ENCODE measurements at regions not wholly inside any gene's neighbourhood (a gene's known extent, or its start where the extent isn't known, plus 50 kb on each side); places are given as distances from the start of the nearest gene placed in this dataset.

DNA sequence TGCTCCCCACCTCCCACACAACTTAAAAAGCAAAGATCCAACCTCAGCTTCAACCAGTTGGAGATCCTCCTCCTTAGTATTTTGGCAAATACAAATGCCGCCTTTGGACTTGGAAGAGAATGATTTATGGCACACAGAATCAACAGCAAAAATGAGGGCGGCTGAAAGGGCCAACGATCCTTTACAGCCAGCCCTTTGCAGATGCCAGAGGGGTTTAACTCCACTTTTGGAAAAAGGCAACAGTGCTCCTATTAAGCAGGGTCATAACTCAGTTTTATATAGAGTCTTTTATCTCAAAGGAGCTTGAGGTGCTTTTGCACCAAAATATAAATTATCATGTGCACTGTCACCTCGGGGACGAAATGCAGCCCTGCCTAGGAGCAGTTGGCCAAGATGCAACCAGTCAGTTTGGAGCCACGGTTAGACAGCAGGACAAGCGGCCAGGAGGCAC is 56.7 kb upstream of the JCAD start:
- TF ChIP-seq POLR2A (IDR thresholded peaks at IDR 0.05) (no peak), POLR2AphosphoS5 (IDR thresholded peaks at IDR 0.05) (peak; percentile 35 to 80 (median 76)), EP300 (IDR thresholded peaks at IDR 0.05; ENCODE audit: low read depth) (peak; percentile 9)
- TF ChIP-seq, protein P1, sequence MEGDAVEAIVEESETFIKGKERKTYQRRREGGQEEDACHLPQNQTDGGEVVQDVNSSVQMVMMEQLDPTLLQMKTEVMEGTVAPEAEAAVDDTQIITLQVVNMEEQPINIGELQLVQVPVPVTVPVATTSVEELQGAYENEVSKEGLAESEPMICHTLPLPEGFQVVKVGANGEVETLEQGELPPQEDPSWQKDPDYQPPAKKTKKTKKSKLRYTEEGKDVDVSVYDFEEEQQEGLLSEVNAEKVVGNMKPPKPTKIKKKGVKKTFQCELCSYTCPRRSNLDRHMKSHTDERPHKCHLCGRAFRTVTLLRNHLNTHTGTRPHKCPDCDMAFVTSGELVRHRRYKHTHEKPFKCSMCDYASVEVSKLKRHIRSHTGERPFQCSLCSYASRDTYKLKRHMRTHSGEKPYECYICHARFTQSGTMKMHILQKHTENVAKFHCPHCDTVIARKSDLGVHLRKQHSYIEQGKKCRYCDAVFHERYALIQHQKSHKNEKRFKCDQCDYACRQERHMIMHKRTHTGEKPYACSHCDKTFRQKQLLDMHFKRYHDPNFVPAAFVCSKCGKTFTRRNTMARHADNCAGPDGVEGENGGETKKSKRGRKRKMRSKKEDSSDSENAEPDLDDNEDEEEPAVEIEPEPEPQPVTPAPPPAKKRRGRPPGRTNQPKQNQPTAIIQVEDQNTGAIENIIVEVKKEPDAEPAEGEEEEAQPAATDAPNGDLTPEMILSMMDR (IDR thresholded peaks at IDR 0.05): no peak

Data from transverse colon (tissue), 4 donors.